SK-N-MC (cell line): ENCODE measurements at regions not wholly inside any gene's neighbourhood (a gene's known extent, or its start where the extent isn't known, plus 50 kb on each side); places are given as distances from the start of the nearest gene placed in this dataset.

Experiments used
- DNase-seq: peaks from one replicate; pipeline ENCODE4 v3.0.0-alpha.2; 2011; ENCODE audit warnings: low read depth, low spot score
- H3K27ac ChIP-seq: fragments of 200-600 bp; sonication (generic); 2 replicates; pipeline ENCODE4 v1.5.1; 2016; ENCODE audit warnings: mixed run types
- H3K36me3 ChIP-seq: fragments of 200-600 bp; sonication (generic); 2 replicates; pipeline ENCODE4 v1.6.1; 2017; ENCODE audit warnings: antibody characterized with exemption, low read length, mixed read lengths; ENCODE audit not compliant: insufficient read depth
- H3K4me3 ChIP-seq: fragments of 200-600 bp; sonication (generic); 2 replicates; pipeline ENCODE4 v1.5.1; 2016
- H3K9ac ChIP-seq: fragments of 200-600 bp; sonication (generic); 2 replicates; pipeline ENCODE4 v1.8.0; 2017; ENCODE audit warnings: mixed run types, mixed read lengths; ENCODE audit not compliant: insufficient read length
- H3K9me3 ChIP-seq: fragments of 200-600 bp; sonication (generic); 2 replicates; pipeline ENCODE4 v1.6.1; 2017; ENCODE audit warnings: low read depth, mild to moderate bottlenecking, antibody characterized with exemption, low read length, moderate library complexity, mixed read lengths
- EZH2 ChIP-seq: fragments of 200-600 bp; sonication (generic); IDR thresholded peaks from one replicate; pipeline ENCODE4 v1.6.1; 2017; ENCODE audit warnings: antibody characterized with exemption
- FOXP2 ChIP-seq: optimal IDR thresholded peaks from 2 replicates; pipeline ENCODE3; 2011; ENCODE audit warnings: mild to moderate bottlenecking, moderate library complexity; ENCODE audit not compliant: insufficient read depth; ENCODE audit errors: extremely low read length, control extremely low read depth
- POLR2AphosphoS5 ChIP-seq: IDR thresholded peaks from 2 replicates; pipeline ENCODE4 v1.6.1; 2012; ENCODE audit warnings: mild to moderate bottlenecking, low read depth, low read length, borderline replicate concordance

DNA sequence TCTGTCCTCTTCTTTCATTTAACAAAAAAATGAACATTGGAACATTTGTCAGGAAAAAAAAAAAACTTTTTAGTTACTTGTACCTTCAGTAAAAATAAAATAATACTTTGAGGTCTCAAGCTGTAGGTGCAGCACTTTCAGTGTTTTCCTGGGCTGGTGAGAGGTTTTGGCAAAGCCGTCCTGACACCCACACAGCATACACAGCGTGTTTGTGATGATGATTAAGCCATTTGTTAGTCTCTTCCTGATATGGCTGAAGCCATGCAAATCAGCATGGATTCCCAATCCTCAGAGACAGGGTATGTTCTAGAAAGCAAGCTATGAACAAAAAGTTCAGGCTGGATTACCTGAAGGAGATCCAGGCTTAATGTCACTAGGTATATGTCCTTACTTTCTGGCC is 236.8 kb downstream of the ZNF516 start:
- no peak for TF ChIP-seq EZH2
- no peak for TF ChIP-seq POLR2AphosphoS5
- TF ChIP-seq FOXP2: no peak
- H3K9me3 ChIP-seq: no peaks in the 10 kb centered on the region
- no peaks in the 10 kb centered on the region for H3K36me3 ChIP-seq
- no peak for DNase-seq
- no peak overlapping the region for H3K27ac ChIP-seq
- H3K9ac ChIP-seq: no peak overlapping the region
- no peak overlapping the region for H3K4me3 ChIP-seq

DNA sequence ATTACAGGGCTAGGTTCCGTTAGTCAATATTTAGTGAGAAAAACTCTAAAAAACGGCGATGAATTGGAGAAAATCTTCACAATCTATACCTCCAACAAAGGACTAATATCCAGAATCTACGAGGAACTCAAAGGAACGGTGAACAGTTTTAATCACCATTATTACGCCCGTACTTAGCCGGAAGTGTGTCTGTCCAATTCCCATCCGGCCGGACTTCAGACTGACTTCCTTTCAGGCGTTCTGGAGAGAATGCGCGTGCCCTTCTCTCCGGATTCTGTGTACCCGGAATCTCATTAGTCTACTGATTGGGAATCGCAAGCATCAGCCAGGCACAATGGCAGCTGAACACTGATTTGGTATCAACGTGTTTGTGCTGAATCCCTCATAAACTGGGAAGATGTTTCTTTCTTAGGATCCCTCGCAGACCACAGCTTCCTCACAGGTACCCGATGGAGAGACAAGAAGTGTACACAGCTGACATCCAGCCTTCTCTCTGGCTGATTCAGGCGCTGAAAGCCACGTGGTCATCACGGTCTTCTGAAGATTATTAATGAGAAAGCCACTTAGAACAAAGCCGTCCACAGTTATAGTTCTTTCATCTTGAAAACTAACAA is 239.9 kb downstream of the ZNF516 start:
- no peaks in the 10 kb centered on the region for H3K36me3 ChIP-seq
- DNase-seq: no peak
- H3K9ac ChIP-seq: no peak overlapping the region
- no peak overlapping the region for H3K4me3 ChIP-seq
- TF ChIP-seq EZH2: no peak
- TF ChIP-seq FOXP2: no peak
- no peak for TF ChIP-seq POLR2AphosphoS5
- H3K9me3 ChIP-seq: no peaks in the 10 kb centered on the region
- H3K27ac ChIP-seq: no peak overlapping the region

DNA sequence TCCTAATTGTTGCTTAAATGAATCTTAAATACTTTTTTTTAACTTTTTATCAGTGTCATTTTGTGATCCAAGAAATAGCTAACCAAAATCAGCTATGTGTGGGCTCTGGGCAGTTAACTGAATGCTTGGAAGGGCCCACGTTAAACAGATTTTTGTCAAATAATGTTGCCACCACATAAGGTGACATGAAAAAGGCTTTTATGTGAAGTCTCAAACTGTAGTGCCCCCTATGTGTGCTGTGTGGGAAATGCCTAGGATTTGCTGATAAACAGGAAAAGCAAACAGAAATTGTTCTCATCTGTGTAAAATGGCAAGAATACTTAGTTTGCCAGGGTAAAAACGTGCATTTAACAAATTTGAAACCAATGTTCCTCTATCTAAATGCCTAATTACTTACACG is 242.2 kb downstream of the ZNF516 start:
- no peaks in the 10 kb centered on the region for H3K36me3 ChIP-seq
- no peak for DNase-seq
- H3K4me3 ChIP-seq: no peak overlapping the region
- TF ChIP-seq EZH2 (no peak), FOXP2 (no peak), POLR2AphosphoS5 (no peak)
- no peak overlapping the region for H3K9ac ChIP-seq
- no peak overlapping the region for H3K27ac ChIP-seq
- no peaks in the 10 kb centered on the region for H3K9me3 ChIP-seq

DNA sequence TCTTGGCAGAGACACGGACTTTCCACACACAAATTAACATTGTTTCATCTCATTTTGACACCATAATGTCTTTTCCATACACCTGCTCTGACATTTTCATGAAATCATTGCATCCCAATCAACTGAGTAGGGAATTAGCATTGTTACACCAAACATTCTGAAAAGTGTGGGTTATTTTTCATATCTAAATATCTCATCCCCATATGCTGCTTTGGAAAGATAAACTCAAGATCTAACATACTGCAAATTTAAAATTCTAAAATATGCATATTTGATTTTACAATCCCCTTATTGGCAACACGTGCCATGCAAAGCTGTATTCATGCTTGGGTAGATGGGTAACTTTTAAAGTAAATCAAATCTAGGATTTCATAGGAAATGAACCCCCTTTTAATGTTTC is 242.9 kb downstream of the ZNF516 start:
- no peak for DNase-seq
- Histone ChIP-seq H3K36me3 (no peaks in the 10 kb centered on the region), H3K9ac (no peak overlapping the region), H3K4me3 (no peak overlapping the region), H3K9me3 (no peaks in the 10 kb centered on the region), H3K27ac (no peak overlapping the region)
- no peak for TF ChIP-seq EZH2
- TF ChIP-seq POLR2AphosphoS5: no peak
- no peak for TF ChIP-seq FOXP2

DNA sequence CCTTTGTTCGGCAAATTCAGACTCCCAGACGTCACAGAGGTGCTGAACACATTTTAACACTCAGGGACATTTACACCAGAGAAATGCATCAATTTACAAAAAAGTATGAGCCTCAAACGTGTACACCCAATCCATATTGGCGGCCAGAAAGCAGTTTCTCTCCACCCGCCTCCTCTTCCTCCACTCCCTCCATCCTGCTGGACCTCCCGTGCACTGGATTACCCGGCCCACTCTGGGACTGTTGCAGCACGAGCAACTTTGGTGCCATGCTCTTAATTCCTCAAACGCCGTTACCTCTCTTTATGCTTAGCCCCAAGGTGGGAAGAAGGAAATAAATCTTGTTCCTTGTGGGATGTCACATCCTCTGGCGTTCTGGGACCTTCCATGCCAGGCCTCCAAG is 243.4 kb downstream of the ZNF516 start:
- Histone ChIP-seq H3K9me3 (no peaks in the 10 kb centered on the region), H3K4me3 (no peak overlapping the region), H3K9ac (no peak overlapping the region), H3K36me3 (no peaks in the 10 kb centered on the region), H3K27ac (no peak overlapping the region)
- DNase-seq: no peak
- TF ChIP-seq FOXP2: no peak
- TF ChIP-seq POLR2AphosphoS5: no peak
- no peak for TF ChIP-seq EZH2

DNA sequence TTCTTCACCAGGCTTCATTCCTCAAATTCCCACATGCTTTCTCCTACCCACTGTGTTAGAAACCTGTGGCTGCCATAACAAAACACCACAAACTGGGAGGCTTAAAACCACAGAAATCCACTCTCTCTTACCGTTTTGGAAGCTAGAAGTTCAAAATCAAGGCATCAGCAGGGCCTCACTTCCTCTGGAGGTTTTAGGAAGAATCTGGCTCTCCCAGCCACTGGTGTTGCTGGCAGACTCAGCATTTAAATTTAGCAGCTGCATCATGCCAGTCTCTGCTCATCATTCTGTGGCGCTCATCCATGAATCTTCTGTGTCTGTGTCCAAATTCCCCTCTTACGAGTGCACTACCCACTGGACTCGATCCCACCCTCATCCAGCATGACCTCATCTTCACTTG is 248.5 kb downstream of the ZNF516 start:
- no peak for DNase-seq
- Histone ChIP-seq H3K9me3 (no peaks in the 10 kb centered on the region), H3K9ac (no peak overlapping the region), H3K36me3 (no peaks in the 10 kb centered on the region), H3K4me3 (no peak overlapping the region), H3K27ac (no peak overlapping the region)
- no peak for TF ChIP-seq POLR2AphosphoS5
- no peak for TF ChIP-seq FOXP2
- TF ChIP-seq EZH2: no peak

DNA sequence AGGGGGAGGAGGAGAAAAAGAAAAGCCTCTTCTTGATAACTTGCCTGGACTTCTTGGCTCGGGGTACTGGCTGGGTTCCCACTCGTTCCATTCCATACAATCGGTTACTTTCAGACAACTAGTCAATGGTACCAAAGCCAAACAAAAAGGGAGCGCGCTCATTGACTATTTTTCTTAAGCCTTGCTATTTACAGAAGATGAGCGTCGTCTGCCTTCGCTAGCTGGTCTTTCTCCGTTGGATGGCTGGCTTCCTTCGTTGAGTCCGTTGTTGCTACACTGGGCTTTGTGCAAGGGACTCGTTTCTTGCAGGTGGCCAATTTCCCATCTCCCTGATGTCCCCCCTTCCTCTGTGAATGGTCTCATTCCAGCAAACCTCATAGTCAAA is 260.4 kb downstream of the ZNF516 start:
- Histone ChIP-seq H3K27ac (no peak overlapping the region), H3K9ac (no peak overlapping the region), H3K9me3 (no peaks in the 10 kb centered on the region), H3K36me3 (no peaks in the 10 kb centered on the region), H3K4me3 (no peak overlapping the region)
- no peak for TF ChIP-seq POLR2AphosphoS5
- TF ChIP-seq FOXP2: no peak
- no peak for TF ChIP-seq EZH2
- DNase-seq: no peak

DNA sequence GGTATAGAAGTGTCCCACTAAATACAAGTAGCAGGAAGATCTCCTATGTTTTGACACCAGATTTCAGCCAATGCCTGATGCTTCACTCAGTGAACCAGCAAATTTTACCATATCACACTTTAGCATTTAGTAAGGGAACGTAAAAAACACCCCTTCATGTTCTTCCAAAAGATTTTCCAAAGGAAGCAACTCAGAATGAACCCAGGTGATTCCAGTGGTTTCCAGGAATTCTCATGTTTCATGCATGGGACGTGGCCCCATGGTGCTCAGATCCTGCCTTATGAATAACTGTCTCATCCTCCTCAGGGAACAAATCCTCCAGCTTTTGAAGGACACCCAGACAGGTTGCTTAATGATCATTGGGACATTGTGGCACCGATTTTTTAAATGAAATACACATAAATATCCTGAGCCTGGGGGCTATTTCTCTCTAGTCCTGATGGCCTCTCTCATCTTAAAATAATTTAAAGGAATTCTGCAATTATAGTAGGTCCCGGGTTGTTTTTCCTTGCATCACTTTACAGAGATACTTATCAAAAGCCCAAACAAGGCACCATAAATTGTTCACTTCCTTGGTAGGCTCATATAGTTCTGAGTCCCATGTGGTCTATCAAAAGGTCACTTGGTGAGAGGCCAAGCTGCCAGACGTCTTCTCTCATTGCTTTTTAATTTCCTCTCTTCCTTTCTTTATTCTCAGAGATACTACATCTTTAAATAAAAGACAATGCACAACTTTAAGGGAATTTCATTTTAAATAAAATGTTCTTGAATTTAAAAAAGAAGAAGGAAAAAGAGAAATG is 261.0 kb downstream of the ZNF516 start:
- no peak overlapping the region for H3K27ac ChIP-seq
- no peaks in the 10 kb centered on the region for H3K36me3 ChIP-seq
- DNase-seq: no peak
- H3K9ac ChIP-seq: no peak overlapping the region
- no peaks in the 10 kb centered on the region for H3K9me3 ChIP-seq
- no peak overlapping the region for H3K4me3 ChIP-seq
- TF ChIP-seq POLR2AphosphoS5 (no peak), FOXP2 (no peak), EZH2 (no peak)

DNA sequence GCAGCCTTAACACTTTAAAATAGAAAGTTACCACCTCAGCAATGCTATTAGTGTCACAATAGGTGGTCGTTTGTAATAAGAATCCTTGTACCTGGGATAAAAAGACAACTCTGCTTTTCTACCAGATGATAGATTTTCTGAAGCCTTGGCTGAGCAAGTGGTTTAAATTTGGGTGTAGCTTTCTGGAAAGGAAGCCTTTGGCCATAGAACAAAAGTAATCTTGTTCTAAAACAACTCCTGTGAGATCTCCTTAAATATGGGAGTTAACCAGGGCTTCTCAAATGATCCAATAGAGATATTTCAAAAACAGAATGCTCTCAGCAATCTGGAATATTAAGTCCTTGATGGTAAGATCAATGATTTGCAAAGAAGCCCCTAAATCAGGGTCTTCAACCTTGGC is 261.6 kb downstream of the ZNF516 start:
- no peak for DNase-seq
- Histone ChIP-seq H3K36me3 (no peaks in the 10 kb centered on the region), H3K9me3 (no peaks in the 10 kb centered on the region), H3K9ac (no peak overlapping the region), H3K27ac (no peak overlapping the region), H3K4me3 (no peak overlapping the region)
- TF ChIP-seq POLR2AphosphoS5 (no peak), FOXP2 (no peak), EZH2 (no peak)
